ENCODE measurements at regions not wholly inside any gene's neighbourhood (a gene's known extent, or its start where the extent isn't known, plus 50 kb on each side); places are given as distances from the start of the nearest gene placed in this dataset.

GRCh38 chr1:34270181-34270580 lies 93.5 kb downstream of the C1orf94 start:
- Histone ChIP-seq H3K27me3 (peaks cover 6% of the 10 kb centered on the region), H3K27ac (no peak overlapping the region), H3K4me3 (no peak overlapping the region), H3K9me3 (replicated peaks in 1 of 3) (no peaks in the 10 kb centered on the region), H3K4me1 (replicated peaks in 1 of 2) (no peaks in the 10 kb centered on the region), H3K36me3 (replicated peaks in 1 of 2) (no peaks in the 10 kb centered on the region)
- WGBS, 4 donors, result 43 to 57% (median 50%) methylated on average over 3 of the region's 3 CpGs
- no peak for TF ChIP-seq CTCF (IDR thresholded peaks at IDR 0.05)
- no peak for TF ChIP-seq POLR2A (IDR thresholded peaks at IDR 0.05)
- intact Hi-C loops (cut with DNase I), result no loop called here
- no peak for DNase-seq

GRCh38 chr1:34272152-34272551 lies 95.4 kb downstream of the C1orf94 start:
- Histone ChIP-seq H3K4me1 (replicated peaks in 1 of 2) (no peaks in the 10 kb centered on the region), H3K9me3 (replicated peaks in 1 of 3) (no peaks in the 10 kb centered on the region), H3K36me3 (replicated peaks in 1 of 2) (no peaks in the 10 kb centered on the region), H3K4me3 (no peak overlapping the region), H3K27me3 (peaks cover 4% of the 10 kb centered on the region), H3K27ac (no peak overlapping the region)
- no peak for DNase-seq
- intact Hi-C loops (cut with DNase I), result no loop called here
- 77 to 88% (median 78%) methylated on average over 4 of the region's 4 CpGs for WGBS, 4 donors
- TF ChIP-seq CTCF (IDR thresholded peaks at IDR 0.05) (no peak), POLR2A (IDR thresholded peaks at IDR 0.05) (no peak)

- 71 to 98% (median 81%) methylated on average over 3 of the region's 3 CpGs for WGBS, 4 donors
- H3K4me3 ChIP-seq, result no peak overlapping the region
- no peak for DNase-seq
- H3K27me3 ChIP-seq, result no peaks in the 10 kb centered on the region
- intact Hi-C loops (cut with DNase I), result no loop called here
- no peaks in the 10 kb centered on the region for H3K4me1 ChIP-seq (replicated peaks in 1 of 2)
- no peaks in the 10 kb centered on the region for H3K9me3 ChIP-seq (replicated peaks in 1 of 3)
- TF ChIP-seq POLR2A (IDR thresholded peaks at IDR 0.05), result no peak
- TF ChIP-seq CTCF (IDR thresholded peaks at IDR 0.05), result no peak
- no peaks in the 10 kb centered on the region for H3K36me3 ChIP-seq (replicated peaks in 1 of 2)
- H3K27ac ChIP-seq, result no peak overlapping the region
These were observed 98.4 kb downstream of the C1orf94 start for GRCh38 chr1:34275150-34275549.

- Histone ChIP-seq H3K27ac (no peak overlapping the region), H3K36me3 (replicated peaks in 1 of 2) (no peaks in the 10 kb centered on the region), H3K4me3 (no peak overlapping the region), H3K4me1 (replicated peaks in 1 of 2) (no peaks in the 10 kb centered on the region), H3K27me3 (no peaks in the 10 kb centered on the region), H3K9me3 (replicated peaks in 1 of 3) (no peaks in the 10 kb centered on the region)
- TF ChIP-seq POLR2A (IDR thresholded peaks at IDR 0.05) (no peak), CTCF (IDR thresholded peaks at IDR 0.05) (no peak)
- DNase-seq, result no peak
- intact Hi-C loops (cut with DNase I), result no loop called here
These were observed 99.9 kb downstream of the C1orf94 start for GRCh38 chr1:34276606-34277005.

All from adrenal gland (tissue), 9 donors.